GM13977 (cell line): ENCODE measurements at regions not wholly inside any gene's neighbourhood (a gene's known extent, or its start where the extent isn't known, plus 50 kb on each side); places are given as distances from the start of the nearest gene placed in this dataset.

ENCODE experiments used
- DNase-seq: peaks from one replicate; pipeline ENCODE4 v3.0.0; 2012; ENCODE audit warnings: low spot score
- in situ Hi-C: fragments of 300-500 bp; cut with MboI; formaldehyde crosslinking; loops from one replicate; pipeline ENCODE4 v1.12.0; 2022; ENCODE audit warnings: low sequenced_read_pairs, low pct_unique_long_range_greater_than_20kb, mixed read lengths, inconsistent platforms; ENCODE audit not compliant: unreplicated experiment
- TF ChIP-seq, protein P1 (sequence below): IDR thresholded peaks from 2 replicates; pipeline ENCODE4 v1.5.1; 2012; ENCODE audit warnings: mild to moderate bottlenecking, control low read depth; ENCODE audit not compliant: insufficient read depth; ENCODE audit errors: extremely low read depth, missing control alignments

DNA sequence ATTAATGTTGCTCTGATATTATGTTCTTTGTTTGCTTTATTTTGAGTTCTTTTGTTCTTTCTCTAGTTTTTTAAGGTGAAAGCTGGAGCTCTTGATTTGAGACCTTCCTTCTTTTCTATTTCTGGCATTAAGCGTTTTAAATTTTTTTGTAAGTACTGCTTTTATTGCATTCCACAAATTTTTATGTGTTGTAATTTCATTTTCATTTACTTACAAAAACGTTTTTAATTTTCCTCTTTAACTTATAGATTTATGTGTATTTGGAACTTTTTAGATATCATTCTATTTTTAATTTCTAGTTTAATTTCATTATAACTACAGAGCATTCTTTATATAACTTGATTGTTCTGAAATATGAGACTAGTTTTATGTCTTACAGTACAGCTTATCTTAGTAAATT, 395.6 kb downstream of the ETV1 start:
- in situ Hi-C loops: no loop called here
- DNase-seq: no peak
- TF ChIP-seq, protein P1, sequence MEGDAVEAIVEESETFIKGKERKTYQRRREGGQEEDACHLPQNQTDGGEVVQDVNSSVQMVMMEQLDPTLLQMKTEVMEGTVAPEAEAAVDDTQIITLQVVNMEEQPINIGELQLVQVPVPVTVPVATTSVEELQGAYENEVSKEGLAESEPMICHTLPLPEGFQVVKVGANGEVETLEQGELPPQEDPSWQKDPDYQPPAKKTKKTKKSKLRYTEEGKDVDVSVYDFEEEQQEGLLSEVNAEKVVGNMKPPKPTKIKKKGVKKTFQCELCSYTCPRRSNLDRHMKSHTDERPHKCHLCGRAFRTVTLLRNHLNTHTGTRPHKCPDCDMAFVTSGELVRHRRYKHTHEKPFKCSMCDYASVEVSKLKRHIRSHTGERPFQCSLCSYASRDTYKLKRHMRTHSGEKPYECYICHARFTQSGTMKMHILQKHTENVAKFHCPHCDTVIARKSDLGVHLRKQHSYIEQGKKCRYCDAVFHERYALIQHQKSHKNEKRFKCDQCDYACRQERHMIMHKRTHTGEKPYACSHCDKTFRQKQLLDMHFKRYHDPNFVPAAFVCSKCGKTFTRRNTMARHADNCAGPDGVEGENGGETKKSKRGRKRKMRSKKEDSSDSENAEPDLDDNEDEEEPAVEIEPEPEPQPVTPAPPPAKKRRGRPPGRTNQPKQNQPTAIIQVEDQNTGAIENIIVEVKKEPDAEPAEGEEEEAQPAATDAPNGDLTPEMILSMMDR: no peak

DNA sequence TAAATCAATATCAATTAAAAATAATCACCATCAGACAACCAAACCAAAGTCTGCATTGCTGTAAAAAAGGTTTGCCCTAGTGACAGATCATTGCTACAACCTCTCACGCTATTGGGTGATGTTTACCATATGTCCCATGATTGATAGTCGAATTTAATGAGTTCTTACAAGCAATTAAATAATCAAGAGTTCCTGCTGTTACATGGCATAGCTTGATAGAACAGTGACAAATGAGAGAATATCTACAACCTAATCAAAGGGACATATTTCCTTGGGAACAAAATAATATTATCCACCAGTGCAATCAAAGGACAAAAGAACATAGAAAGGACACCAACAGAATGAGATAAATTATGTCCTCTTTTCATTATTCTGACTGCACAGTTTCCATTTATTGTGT, 387.4 kb downstream of the ETV1 start:
- in situ Hi-C loops: no loop called here
- TF ChIP-seq, protein P1: no peak
- DNase-seq: no peak

DNA sequence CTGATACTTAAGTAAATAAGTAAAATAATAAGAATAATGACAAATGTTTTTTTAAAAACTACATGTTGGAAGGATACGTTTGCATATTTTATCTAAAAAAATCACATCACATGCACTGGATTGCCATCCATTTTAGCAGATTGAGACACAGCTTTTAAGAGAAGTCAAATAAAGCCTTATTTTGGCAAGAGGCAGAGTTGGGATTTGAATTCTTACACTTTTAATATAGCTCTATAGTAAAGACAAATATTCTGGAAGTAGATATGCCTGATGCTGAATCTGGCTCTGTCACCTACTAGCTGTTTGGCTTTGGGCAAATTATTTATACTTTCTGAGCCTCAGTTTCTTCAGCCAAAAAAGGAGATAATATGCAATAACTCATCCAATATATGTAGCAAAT, 386.4 kb downstream of the ETV1 start:
- TF ChIP-seq, protein P1: no peak
- no peak for DNase-seq
- in situ Hi-C loops: no loop called here

DNA sequence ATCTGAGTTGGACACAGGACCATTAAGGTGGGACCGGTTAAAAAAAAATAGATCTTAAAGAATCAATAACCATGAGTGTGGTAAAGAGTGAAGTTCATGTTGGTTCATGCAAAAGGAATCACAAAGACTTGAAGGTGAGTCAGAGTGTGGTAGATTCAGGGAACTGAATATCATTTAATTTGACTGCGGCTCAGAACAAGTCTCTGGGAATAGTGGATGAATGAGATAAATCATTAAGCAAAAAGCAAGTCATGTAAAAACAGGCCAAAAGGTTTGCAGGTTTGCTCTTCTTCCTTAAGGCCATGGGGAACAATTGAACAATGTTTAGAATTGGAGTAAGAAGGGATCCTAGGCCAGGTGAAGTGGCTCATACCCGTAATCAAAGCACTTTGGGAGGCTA, 385.8 kb downstream of the ETV1 start:
- TF ChIP-seq, protein P1: no peak
- in situ Hi-C loops: no loop called here

DNA sequence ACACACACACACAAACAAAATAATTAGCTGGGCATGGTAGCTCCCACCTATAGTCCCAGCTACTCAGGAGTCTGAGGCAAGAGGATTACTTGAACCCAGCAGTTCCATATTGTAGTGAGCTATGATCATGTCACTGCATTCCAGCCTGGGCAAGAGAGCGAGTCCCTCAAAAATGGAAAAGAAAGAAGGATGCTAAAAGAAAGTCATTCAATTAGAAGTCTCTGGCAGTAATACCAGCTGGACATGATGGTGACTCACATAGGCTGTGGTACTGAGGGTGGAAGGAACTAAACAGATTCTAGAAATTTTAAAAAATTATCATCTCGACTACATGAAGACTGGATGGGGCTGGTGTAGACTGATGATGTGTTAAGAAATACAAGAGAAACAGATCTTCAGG, 385.3 kb downstream of the ETV1 start:
- in situ Hi-C loops: no loop called here
- no peak for DNase-seq
- TF ChIP-seq, protein P1: no peak

More for the DNA sequence above, 385.8 kb downstream of the ETV1 start:
- no peak for DNase-seq

DNA sequence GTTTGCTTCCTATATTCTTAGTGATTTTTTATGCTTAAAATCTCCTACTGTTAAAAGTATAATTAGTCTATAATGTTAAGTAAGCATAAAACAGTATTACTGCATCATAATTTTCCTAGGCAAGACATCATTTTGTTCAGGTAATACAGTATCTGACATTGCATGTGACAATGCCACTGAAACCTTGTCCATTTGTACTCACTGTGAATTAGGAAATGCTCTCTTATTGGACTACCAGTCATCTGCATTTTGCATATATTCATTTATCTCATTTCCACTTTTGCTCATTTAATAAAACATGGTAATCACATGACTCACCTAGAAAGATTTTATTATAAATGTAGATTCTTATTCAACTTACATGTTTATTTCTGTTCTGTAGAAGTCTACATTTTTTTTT, 379.1 kb downstream of the ETV1 start:
- TF ChIP-seq, protein P1: no peak
- in situ Hi-C loops: no loop called here
- DNase-seq: no peak

DNA sequence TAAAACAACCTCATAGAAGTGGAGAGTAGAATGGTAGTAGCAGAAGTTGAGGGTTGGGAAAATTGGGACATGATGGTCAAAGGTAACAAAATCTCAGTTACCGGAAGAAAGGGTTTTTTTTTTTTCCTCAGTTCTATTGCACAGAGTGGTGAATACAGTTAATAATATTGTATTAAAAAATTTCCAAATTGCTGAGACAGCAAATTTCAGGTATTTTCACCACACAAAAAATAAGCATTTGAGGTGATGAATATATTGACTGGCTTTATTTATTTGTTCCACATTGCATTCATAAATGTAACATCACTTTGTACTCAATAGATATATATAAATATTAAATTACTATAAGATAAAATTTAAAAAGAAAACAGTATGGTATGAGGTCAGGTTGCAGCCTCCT, 373.8 kb downstream of the ETV1 start:
- DNase-seq: no peak
- in situ Hi-C loops: no loop called here
- TF ChIP-seq, protein P1: no peak
